CD4-positive, CD25-positive, alpha-beta regulatory T cell (primary cell): ENCODE measurements at regions not wholly inside any gene's neighbourhood (a gene's known extent, or its start where the extent isn't known, plus 50 kb on each side); places are given as distances from the start of the nearest gene placed in this dataset.
A peak's percentile ranks its signal among the peaks of the same experiment; 100 is the strongest.

Experiments
- ATAC-seq, 2 donors: fragments of 150-1000 bp; cut with Tn5 transposase; one replicate each; pipeline ENCODE4 v1.10.0; 2021; ENCODE audit warnings: low read depth in 2 of 2, moderate number of reproducible peaks in 2 of 2, moderate library complexity in 1 of 2
- DNase-seq, 3 donors: peaks; one replicate each; pipeline versions ENCODE4 v3.0.0 to v3.0.0-alpha.2; 2012 to 2022; ENCODE audit warnings: mixed read lengths in 1 of 3
- H3K27ac ChIP-seq: one replicate; pipeline ENCODE4 v1.7.0; 2013; ENCODE audit warnings: mild to moderate bottlenecking, low read length; ENCODE audit not compliant: insufficient read depth, poor library complexity, severe bottlenecking
- H3K27me3 ChIP-seq: one replicate; pipeline ENCODE4 v1.7.0; 2013; ENCODE audit warnings: low read length; ENCODE audit not compliant: control insufficient read depth, insufficient read depth
- H3K36me3 ChIP-seq: one replicate; pipeline ENCODE4 v1.7.0; 2013; ENCODE audit warnings: mild to moderate bottlenecking, low read length, moderate library complexity; ENCODE audit not compliant: control insufficient read depth, insufficient read depth
- H3K4me1 ChIP-seq: 2 replicates; pipeline ENCODE4 v1.7.0; 2013; ENCODE audit warnings: mild to moderate bottlenecking, low read length; ENCODE audit not compliant: insufficient read depth, control insufficient read depth, poor library complexity, severe bottlenecking
- H3K4me3 ChIP-seq: one replicate; pipeline ENCODE4 v1.7.0; 2013; ENCODE audit warnings: low read depth, mild to moderate bottlenecking, low read length, moderate library complexity
- H3K9me3 ChIP-seq, 2 experiments: 1 replicate in 1 of 2; 2 replicates in 1 of 2; pipeline ENCODE4 v1.7.0; 2013; ENCODE audit warnings: low read length in 2 of 2, mild to moderate bottlenecking in 1 of 2, moderate library complexity in 1 of 2; ENCODE audit not compliant: control insufficient read depth in 2 of 2
- H3K27ac Mint-ChIP-seq, 3 donors: one replicate each; pipeline ENCODE4 v1.8.0; 2020 to 2022; ENCODE audit warnings: mild to moderate bottlenecking in 3 of 3, mixed read lengths in 3 of 3, moderate library complexity in 2 of 3
- H3K27me3 Mint-ChIP-seq: one replicate; pipeline ENCODE4 v1.8.0; 2022; ENCODE audit warnings: mild to moderate bottlenecking, mixed read lengths
- H3K36me3 Mint-ChIP-seq: one replicate; pipeline ENCODE4 v1.8.0; 2020; ENCODE audit warnings: mixed read lengths
- H3K4me1 Mint-ChIP-seq, 4 donors: one replicate each; pipeline ENCODE4 v1.8.0; 2020 to 2022; ENCODE audit warnings: mixed read lengths in 4 of 4, mild to moderate bottlenecking in 1 of 4
- H3K4me3 Mint-ChIP-seq, 4 donors: one replicate each; pipeline ENCODE4 v1.8.0; 2020 to 2022; ENCODE audit warnings: mild to moderate bottlenecking in 4 of 4, mixed read lengths in 4 of 4, moderate library complexity in 3 of 4
- H3K9me3 Mint-ChIP-seq, 7 donors: one replicate each; pipeline ENCODE4 v1.8.0; 2020 to 2022; ENCODE audit warnings: mixed read lengths in 7 of 7, mild to moderate bottlenecking in 3 of 7, moderate library complexity in 2 of 7

DNA sequence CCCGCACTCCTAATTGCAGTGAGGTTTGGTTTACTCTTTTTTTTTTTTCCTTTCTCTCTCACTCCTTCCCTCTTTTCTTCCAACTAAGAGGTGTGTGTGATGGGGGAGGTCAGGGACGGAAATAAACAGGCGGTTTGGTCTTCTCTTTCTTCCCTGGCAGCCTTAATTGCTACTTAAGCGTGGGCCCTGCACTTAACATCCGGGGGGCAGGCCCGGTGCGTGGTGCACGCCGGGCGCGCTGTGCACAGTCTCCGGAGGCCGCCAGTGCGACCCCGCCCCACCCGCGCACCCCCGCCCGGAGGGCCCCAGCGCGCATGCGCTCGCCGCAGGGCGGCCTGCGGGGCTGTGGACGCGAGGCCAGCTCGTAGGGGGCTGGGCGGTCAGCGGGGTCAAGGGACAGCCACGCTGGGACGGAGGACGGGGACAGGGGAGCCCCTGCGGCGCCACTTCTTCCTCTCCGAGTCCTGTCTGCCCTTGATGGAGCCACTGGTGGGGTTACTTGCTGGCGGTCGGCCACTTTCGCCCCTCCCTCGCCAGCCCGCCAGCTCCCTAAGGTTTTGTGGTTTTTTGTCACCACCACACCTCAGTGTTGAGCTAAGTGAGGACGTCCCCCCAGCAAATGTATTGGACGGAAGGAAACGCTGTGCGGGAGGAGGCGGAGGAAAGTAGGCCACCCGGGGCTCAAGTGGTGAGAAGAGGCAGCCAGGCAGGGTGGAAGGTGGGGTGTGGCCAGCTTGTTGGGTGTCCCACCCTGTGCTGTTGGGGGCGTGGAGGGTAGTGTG is 120.9 kb downstream of the MRM1 start:
- H3K4me1 Mint-ChIP-seq: peaks cover 15 to 61% (median 36%) of the 10 kb centered on the region in 4 donors
- peaks cover 0 to 2% (median 0%) of the 10 kb centered on the region in 7 donors for H3K9me3 Mint-ChIP-seq
- DNase-seq (peak; percentile 62 to 92 (median 82)), ATAC-seq (peak; percentile 99)
- Histone ChIP-seq H3K27me3 (no peaks in the 10 kb centered on the region), H3K4me3 (peak overlapping the region; percentile 79), H3K36me3 (no peaks in the 10 kb centered on the region), H3K27ac (peak overlapping the region; percentile 80), H3K4me1 (peaks cover 50% of the 10 kb centered on the region), H3K9me3 (no peaks in the 10 kb centered on the region)
- peaks cover 5% of the 10 kb centered on the region for H3K36me3 Mint-ChIP-seq
- H3K4me3 Mint-ChIP-seq: peak overlapping the region; percentile 79 to 93 (median 88)
- peak overlapping the region; percentile 97 to 99 (median 98) for H3K27ac Mint-ChIP-seq
- no peaks in the 10 kb centered on the region for H3K27me3 Mint-ChIP-seq

DNA sequence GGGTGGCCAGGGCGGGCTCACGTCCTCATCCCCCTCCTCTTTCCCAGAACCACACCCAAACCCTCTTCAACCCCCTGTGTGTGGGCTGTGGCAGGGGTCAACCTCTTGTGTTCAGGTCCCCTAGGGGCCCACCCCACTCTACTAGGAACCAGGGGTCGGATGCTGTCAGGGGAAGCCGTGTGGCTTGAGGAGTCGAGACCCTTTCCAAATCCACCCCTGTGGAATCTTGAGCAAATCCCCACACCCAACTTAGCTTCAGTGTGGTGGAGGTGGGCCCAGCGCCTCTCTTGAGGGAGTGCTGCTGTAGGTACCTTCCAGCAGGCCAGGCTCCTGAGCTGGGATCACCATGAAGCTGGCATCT is 121.5 kb downstream of the MRM1 start:
- no peaks in the 10 kb centered on the region for H3K36me3 ChIP-seq
- H3K4me1 ChIP-seq: peaks cover 56% of the 10 kb centered on the region
- Mint-ChIP-seq H3K36me3 (peaks cover 5% of the 10 kb centered on the region), H3K4me3 (peak overlapping the region; percentile 79 to 91 (median 85)), H3K9me3 (peaks cover 0 to 2% (median 0%) of the 10 kb centered on the region in 7 donors), H3K27me3 (no peaks in the 10 kb centered on the region), H3K4me1 (peaks cover 17 to 66% (median 40%) of the 10 kb centered on the region in 4 donors), H3K27ac (peak overlapping the region; percentile 90 to 98 (median 97))
- no peak overlapping the region for H3K4me3 ChIP-seq
- no peaks in the 10 kb centered on the region for H3K9me3 ChIP-seq
- ATAC-seq (no peak), DNase-seq (no peak)
- H3K27ac ChIP-seq: peak overlapping the region; percentile 80
- H3K27me3 ChIP-seq: no peaks in the 10 kb centered on the region

DNA sequence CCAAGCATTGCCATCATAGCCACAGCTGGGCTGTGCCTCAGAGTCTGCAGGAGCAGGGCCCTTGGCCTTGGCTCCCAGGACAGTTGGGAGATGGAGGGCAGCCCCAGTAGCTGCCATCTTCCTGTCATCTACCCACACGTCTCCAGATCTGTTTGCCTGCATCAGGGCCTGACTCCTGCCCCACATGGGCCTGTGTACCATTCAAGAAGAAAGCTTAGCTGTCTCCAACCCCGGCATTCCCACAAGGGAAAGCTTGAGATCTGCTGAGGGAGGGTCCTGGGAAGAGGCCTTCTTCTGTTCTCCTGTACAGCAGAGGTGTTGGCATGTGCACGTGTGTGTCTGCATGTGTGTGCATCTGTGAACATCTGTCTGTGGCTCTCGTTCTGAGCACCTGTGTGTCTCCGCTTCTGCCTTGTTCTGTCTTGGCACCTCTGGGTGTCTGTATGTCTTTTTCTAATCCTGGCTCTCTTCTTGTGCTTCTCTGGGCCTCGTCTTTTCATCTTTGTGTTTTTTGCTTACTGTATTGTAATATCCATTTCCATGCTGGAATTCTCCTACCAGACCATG is 122.2 kb downstream of the MRM1 start:
- ATAC-seq: no peak

DNA sequence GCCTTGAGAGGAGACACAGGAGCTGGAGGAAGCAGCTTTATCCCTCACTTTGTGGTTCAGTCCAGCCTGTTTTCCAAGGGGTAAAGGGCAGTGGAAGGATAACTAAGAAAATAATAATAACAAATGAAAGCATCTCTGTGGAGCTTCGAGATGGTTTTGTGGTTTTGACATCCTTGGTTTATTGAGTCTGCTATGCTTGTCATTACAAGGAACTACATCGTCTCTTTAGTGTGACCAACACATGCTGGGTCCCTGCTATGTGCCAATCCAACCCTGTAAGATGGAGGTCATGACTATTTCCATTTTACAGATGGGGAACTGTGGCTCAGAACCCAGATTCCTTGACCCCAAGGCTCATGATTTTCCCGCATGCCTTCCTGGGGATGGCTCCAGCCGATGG is 124.8 kb downstream of the MRM1 start:
- H3K36me3 Mint-ChIP-seq: no peaks in the 10 kb centered on the region
- Histone ChIP-seq H3K27ac (peak overlapping the region; percentile 27), H3K4me1 (peaks cover 68% of the 10 kb centered on the region), H3K27me3 (no peaks in the 10 kb centered on the region), H3K9me3 (no peaks in the 10 kb centered on the region), H3K36me3 (no peaks in the 10 kb centered on the region), H3K4me3 (no peak overlapping the region)
- H3K4me1 Mint-ChIP-seq: peaks cover 24 to 82% (median 47%) of the 10 kb centered on the region in 4 donors
- H3K27ac Mint-ChIP-seq: peak overlapping the region in 2 of 3 donors; percentile 45 to 87
- H3K4me3 Mint-ChIP-seq: peak overlapping the region in 3 of 4 donors; percentile 10 to 76 (median 41)
- ATAC-seq (no peak), DNase-seq (peak in 1 of 3 donors; percentile 38)
- peaks cover 8% of the 10 kb centered on the region for H3K27me3 Mint-ChIP-seq
- peaks cover 0 to 2% (median 0%) of the 10 kb centered on the region in 7 donors for H3K9me3 Mint-ChIP-seq

More for the DNA sequence above, 122.2 kb downstream of the MRM1 start:
- Mint-ChIP-seq H3K36me3 (peaks cover under 1% of the 10 kb centered on the region), H3K27me3 (peaks cover 4% of the 10 kb centered on the region), H3K4me1 (peaks cover 23 to 73% (median 46%) of the 10 kb centered on the region in 4 donors), H3K27ac (peak overlapping the region; percentile 90 to 97 (median 92)), H3K9me3 (peaks cover 0 to 2% (median 0%) of the 10 kb centered on the region in 7 donors), H3K4me3 (peak overlapping the region; percentile 80 to 91 (median 85))
- Histone ChIP-seq H3K4me3 (no peak overlapping the region), H3K9me3 (no peaks in the 10 kb centered on the region), H3K4me1 (peaks cover 63% of the 10 kb centered on the region), H3K27ac (peak overlapping the region; percentile 80), H3K27me3 (no peaks in the 10 kb centered on the region), H3K36me3 (no peaks in the 10 kb centered on the region)
- DNase-seq: peak in 1 of 3 donors; percentile 14

DNA sequence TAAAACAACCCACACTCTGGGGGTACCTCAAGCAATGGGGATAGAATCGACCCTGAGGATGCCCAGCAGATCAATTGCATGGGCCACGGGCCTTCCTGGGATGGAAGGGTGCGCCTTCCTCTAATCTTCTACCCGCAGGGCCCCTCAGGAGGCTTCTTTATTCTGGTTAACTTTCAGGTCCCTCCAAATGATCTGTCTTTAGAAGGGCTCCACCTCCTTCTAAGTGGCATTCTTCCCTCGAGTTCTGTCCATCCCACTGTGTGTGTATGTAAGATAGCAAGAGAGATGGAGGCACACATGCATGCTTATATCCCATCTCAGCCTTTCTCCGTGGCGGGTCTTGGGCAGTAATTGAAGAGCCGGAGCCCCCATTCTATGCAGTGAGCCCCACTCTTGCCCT is 125.7 kb downstream of the MRM1 start:
- peaks cover 61% of the 10 kb centered on the region for H3K4me1 ChIP-seq
- no peaks in the 10 kb centered on the region for H3K36me3 Mint-ChIP-seq
- H3K27me3 ChIP-seq: no peaks in the 10 kb centered on the region
- peak overlapping the region in 2 of 3 donors; percentile 59 to 82 for H3K27ac Mint-ChIP-seq
- no peaks in the 10 kb centered on the region for H3K36me3 ChIP-seq
- peaks cover 0 to 2% (median 0%) of the 10 kb centered on the region in 7 donors for H3K9me3 Mint-ChIP-seq
- H3K27ac ChIP-seq: no peak overlapping the region
- H3K9me3 ChIP-seq: no peaks in the 10 kb centered on the region
- no peak for ATAC-seq
- H3K4me3 Mint-ChIP-seq: peak overlapping the region in 3 of 4 donors; percentile 10 to 78 (median 58)
- peaks cover 8% of the 10 kb centered on the region for H3K27me3 Mint-ChIP-seq
- peaks cover 19 to 73% (median 40%) of the 10 kb centered on the region in 4 donors for H3K4me1 Mint-ChIP-seq
- no peak for DNase-seq
- H3K4me3 ChIP-seq: no peak overlapping the region

DNA sequence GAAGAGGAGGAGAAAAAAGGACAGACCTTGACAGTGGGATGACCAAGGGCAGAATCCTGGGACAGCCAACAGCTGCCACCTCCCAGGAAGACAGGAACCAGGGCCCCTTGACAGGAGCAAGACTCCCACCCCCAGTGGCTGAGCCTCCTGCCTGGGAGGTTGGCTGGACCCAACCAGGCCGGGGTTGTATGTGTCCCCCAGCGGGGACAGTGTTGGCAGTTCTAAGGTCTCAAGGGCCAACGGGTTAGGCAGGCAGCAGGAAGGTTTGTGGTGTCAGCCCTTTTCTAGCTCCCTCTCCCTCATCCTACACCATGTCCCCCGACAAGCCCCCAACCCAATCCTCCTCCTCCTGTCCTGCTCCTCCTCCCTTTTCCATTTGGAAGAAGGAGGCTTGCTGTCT is 126.2 kb downstream of the MRM1 start:
- no peaks in the 10 kb centered on the region for H3K27me3 ChIP-seq
- peaks cover 17 to 74% (median 39%) of the 10 kb centered on the region in 4 donors for H3K4me1 Mint-ChIP-seq
- ATAC-seq (no peak), DNase-seq (no peak)
- peaks cover 56% of the 10 kb centered on the region for H3K4me1 ChIP-seq
- no peaks in the 10 kb centered on the region for H3K36me3 Mint-ChIP-seq
- peaks cover 0 to 2% (median 0%) of the 10 kb centered on the region in 7 donors for H3K9me3 Mint-ChIP-seq
- no peak overlapping the region for H3K4me3 ChIP-seq
- peaks cover 8% of the 10 kb centered on the region for H3K27me3 Mint-ChIP-seq
- no peaks in the 10 kb centered on the region for H3K36me3 ChIP-seq
- H3K4me3 Mint-ChIP-seq: peak overlapping the region; percentile 36 to 78 (median 48)
- H3K27ac Mint-ChIP-seq: peak overlapping the region; percentile 59 to 98 (median 91)
- H3K27ac ChIP-seq: no peak overlapping the region
- H3K9me3 ChIP-seq: no peaks in the 10 kb centered on the region

DNA sequence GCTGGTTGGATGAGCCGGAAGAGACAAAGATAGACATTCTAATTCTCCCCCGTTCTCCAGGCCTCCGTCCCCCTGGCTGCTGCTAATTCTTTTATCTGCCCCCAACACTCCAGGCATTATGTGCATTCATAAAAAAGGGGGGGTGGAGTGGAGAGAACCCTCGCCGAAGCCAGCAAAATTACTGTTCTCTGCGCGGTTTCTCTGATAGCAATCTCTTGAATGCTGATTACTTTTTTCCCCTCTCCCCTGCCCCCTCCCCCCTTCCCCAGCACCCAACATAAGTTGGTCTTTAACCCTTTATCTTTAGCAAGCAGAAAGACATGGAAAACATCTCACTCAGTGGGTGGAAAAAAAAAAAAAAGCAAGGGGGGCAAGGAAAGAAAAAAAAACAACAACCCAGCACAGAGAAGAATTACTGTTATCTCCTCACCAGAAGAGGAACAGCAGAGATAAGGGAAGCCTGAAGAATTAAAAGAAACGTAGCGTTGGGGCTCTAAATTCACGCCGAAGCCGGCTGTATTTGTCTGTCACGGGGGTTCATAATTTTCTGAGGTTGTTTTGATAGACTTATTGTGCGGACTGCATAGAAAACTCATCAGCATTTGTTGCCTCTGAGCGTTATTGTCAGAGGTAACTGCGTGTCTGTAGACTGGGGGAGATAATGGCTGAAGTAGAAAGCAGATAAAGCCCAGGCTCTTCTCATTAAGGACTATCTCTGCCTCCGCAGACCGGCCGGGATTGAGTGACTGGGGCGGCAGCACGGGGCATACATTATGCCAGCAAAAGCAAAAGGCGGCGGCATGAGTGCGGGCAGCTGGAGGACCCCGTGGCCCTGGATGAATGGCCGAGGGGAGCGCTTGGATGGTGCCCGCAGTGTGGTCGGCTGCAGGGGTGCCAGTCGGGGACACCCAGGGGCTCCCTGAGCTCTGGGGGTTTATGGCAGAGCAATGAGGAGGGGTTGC is 126.9 kb downstream of the MRM1 start:
- Histone ChIP-seq H3K9me3 (no peaks in the 10 kb centered on the region), H3K36me3 (no peaks in the 10 kb centered on the region), H3K4me3 (peak overlapping the region; percentile 37), H3K4me1 (peaks cover 48% of the 10 kb centered on the region), H3K27me3 (no peaks in the 10 kb centered on the region), H3K27ac (no peak overlapping the region)
- Mint-ChIP-seq H3K4me1 (peaks cover 17 to 67% (median 37%) of the 10 kb centered on the region in 4 donors), H3K27ac (peak overlapping the region; percentile 59 to 98 (median 91)), H3K27me3 (peaks cover 8% of the 10 kb centered on the region), H3K36me3 (no peaks in the 10 kb centered on the region), H3K4me3 (peak overlapping the region; percentile 36 to 83 (median 68)), H3K9me3 (peaks cover 0 to 2% (median 0%) of the 10 kb centered on the region in 7 donors)
- ATAC-seq (no peak), DNase-seq (peak in 1 of 3 donors; percentile 16)
